Muscle layer of duodenum (tissue), 2 donors: ENCODE measurements at regions not wholly inside any gene's neighbourhood (a gene's known extent, or its start where the extent isn't known, plus 50 kb on each side); places are given as distances from the start of the nearest gene placed in this dataset.

Source experiments
- H3K27ac ChIP-seq: one replicate; pipeline ENCODE4 v1.7.0; 2013; ENCODE audit warnings: mild to moderate bottlenecking, low read length
- H3K27me3 ChIP-seq: one replicate; pipeline ENCODE4 v1.7.0; 2013; ENCODE audit warnings: low read depth, mild to moderate bottlenecking, control low read depth, low read length
- H3K36me3 ChIP-seq, 2 donors: one replicate each; pipeline ENCODE4 v1.7.0; 2013; ENCODE audit warnings: low read length in 2 of 2, control low read depth in 1 of 2, mild to moderate bottlenecking in 1 of 2; ENCODE audit not compliant: insufficient read depth in 2 of 2, control insufficient read depth in 1 of 2
- H3K4me1 ChIP-seq, 2 donors: one replicate each; pipeline ENCODE4 v1.7.0; 2013; ENCODE audit warnings: low read length in 2 of 2, mild to moderate bottlenecking in 2 of 2, control low read depth in 1 of 2, moderate library complexity in 1 of 2; ENCODE audit not compliant: insufficient read depth in 2 of 2, control insufficient read depth in 1 of 2
- H3K4me3 ChIP-seq, 2 donors: one replicate each; pipeline ENCODE4 v1.7.0; 2013; ENCODE audit warnings: low read length in 2 of 2, low read depth in 1 of 2, mild to moderate bottlenecking in 1 of 2
- H3K9me3 ChIP-seq, 2 donors: one replicate each; pipeline ENCODE4 v1.7.0; 2013; ENCODE audit warnings: low read length in 2 of 2, control low read depth in 1 of 2, mild to moderate bottlenecking in 1 of 2; ENCODE audit not compliant: control insufficient read depth in 1 of 2
- donor health status: healthy.

DNA sequence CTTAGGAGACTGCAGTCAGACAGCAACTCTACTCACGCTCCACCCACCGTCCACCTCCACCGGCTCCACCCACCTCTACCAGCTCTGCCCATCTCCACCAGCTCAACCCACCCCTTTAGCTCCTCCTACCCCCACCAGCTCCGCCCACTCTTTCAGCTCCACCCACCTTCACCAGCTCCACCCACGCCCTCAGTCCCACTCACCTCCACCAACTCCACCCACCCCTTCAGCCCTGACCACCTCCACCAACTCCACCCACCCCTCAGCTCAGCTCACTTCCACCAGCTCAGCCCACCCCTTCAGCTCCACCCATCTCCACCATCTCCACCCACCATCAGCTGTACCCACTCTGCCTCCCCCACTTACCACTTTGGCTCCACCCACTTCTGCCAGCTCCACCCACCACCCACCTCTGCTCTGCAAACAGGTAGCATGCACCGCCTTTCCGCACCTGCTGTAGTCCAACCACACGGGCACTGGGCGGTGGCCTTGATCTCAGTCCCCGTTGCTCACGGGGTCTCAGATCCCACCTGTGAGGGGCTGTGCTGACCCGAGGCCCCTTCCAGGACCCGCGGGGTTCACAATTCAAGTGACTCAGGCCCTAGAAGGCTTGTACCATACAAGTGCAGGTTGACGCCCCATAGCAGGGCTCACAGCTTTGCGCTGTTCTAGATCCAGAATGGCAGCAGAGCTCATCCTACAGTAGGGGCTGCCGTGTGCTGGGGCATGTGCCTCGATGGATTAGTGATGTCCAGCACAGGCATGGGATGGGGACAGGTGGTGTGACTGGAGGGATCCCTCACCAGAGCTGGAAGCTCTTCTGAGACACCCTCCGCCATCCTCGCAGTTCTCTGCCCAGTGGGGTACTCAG lies 77.2 kb upstream of the OTOS start:
- Histone ChIP-seq H3K27me3 (no peaks in the 10 kb centered on the region), H3K4me1 (no peaks in the 10 kb centered on the region), H3K9me3 (no peaks in the 10 kb centered on the region), H3K4me3 (no peak overlapping the region), H3K36me3 (no peaks in the 10 kb centered on the region), H3K27ac (no peak overlapping the region)

DNA sequence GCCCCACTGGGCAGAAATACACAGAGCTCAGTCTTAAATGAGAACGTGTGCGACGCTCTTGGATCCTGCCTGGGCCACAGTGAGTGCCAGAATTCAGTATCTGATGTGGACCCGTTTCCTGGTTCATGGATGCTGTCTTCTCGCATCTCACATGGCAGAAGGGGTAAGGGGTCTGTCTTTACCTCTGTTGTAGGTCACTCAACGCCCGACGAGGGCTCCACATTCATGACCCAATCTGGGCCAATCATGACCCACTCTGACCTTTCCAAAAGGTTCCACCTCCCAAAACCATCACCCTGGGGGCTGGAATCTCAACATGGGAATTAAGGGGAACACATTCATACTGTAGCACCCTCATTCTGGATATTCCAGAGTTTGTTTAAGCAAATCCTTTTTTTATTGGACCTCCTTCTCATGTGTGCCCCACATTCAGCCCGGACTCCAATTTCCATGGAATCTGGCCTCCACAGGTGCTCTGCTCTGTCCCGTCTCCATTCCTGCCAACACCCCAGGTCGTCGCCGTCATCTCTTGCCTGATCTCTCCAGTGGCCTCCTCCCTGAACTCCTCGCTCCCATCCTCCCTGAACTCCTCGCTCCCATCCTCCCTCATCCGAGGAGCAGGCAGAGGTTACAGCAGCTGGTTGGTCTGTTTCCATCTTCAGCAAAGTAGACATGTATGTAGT lies 78.9 kb upstream of the OTOS start:
- no peaks in the 10 kb centered on the region for H3K4me1 ChIP-seq

DNA sequence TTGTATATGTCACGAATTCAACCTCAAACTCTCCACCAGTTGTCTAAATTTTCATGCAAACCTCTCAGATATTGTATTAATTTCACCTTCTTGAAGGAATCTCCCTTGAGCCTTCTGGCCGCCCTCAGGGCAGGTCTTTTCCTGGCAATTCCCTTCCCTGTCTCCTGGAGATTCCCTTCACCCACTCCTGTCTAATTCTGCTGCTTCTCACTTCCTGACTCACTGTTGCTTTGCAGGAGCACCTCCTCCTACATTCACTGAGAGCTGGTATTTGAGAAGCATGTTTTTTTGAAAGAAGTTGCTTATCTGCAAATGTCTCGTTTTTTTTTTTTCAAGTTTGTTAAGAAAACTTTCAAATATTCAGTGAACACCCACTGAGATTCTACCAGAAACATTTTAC lies 79.9 kb upstream of the OTOS start:
- no peaks in the 10 kb centered on the region for H3K36me3 ChIP-seq
- no peaks in the 10 kb centered on the region for H3K9me3 ChIP-seq
- no peaks in the 10 kb centered on the region for H3K4me1 ChIP-seq
- no peaks in the 10 kb centered on the region for H3K27me3 ChIP-seq
- H3K27ac ChIP-seq, result no peak overlapping the region
- H3K4me3 ChIP-seq, result no peak overlapping the region

More for the DNA sequence above, 78.9 kb upstream of the OTOS start:
- Histone ChIP-seq H3K27ac (no peak overlapping the region), H3K9me3 (no peaks in the 10 kb centered on the region), H3K27me3 (no peaks in the 10 kb centered on the region), H3K4me3 (no peak overlapping the region), H3K36me3 (no peaks in the 10 kb centered on the region)

DNA sequence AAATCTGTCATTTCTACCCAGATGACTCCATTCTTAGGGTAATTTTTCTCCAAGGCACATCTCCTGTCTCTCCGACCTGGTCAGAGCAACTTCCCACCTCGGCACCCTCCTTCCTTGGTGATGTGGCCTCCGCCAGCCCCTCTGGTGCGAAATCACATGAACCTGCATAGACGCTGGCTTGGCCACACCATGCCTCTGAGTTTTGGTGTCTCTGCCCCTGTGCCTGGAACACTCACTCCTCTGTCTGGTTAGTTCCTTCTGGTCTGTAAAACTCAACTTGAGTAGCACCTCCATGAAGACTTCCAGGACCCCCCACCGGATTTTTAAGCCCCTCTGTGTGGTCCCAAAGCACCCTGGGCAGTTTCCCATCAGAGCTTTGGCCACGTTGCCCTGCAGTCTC lies 83.2 kb upstream of the OTOS start:
- H3K27ac ChIP-seq, result no peak overlapping the region
- no peaks in the 10 kb centered on the region for H3K36me3 ChIP-seq
- H3K27me3 ChIP-seq, result no peaks in the 10 kb centered on the region
- H3K4me1 ChIP-seq, result no peaks in the 10 kb centered on the region
- peaks cover 0 to 2% of the 10 kb centered on the region in 2 donors for H3K9me3 ChIP-seq
- no peak overlapping the region for H3K4me3 ChIP-seq

DNA sequence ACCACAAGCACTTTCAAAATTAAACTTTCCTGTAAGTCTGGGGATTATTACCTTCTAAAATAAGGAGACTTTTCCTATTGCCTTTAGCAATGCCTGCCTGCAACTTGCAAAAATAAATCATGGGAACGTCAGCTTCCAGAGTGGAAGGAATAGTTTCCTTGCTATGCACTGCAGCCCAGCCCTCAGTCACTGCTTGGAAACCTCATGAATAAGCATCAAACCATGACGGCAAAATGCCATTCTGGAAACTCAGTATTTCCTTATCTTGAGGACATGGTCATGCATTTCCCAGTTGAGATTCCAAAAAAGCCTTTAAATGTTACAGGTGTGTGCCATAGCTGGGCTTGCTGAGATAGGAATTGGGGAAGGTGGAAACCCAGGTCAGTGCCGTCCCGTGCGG lies 84.2 kb upstream of the OTOS start:
- Histone ChIP-seq H3K4me1 (no peaks in the 10 kb centered on the region), H3K27ac (no peak overlapping the region), H3K4me3 (no peak overlapping the region), H3K9me3 (peaks cover 0 to 6% of the 10 kb centered on the region in 2 donors), H3K36me3 (no peaks in the 10 kb centered on the region), H3K27me3 (no peaks in the 10 kb centered on the region)

DNA sequence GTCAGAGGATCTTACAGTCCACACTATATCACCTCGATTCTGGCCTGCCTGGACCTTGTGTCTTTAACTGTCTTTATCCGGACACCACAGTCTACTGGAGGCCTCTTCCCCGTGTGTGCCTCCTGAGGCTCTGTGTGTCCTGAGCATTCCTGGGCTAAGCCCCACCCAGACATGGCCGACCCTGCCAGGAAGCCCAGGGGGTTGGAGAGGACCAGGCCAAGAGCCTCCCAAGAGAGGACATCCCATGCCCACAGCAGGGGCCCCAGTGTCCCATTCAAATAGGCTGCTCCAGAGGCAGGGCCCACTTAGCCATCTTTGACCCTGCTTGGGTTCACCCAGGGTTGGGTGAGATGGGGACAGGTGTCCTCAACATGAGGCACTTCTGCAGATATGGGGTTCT lies 84.7 kb upstream of the OTOS start:
- Histone ChIP-seq H3K36me3 (no peaks in the 10 kb centered on the region), H3K27me3 (no peaks in the 10 kb centered on the region), H3K4me3 (no peak overlapping the region), H3K9me3 (peaks cover 0 to 6% of the 10 kb centered on the region in 2 donors), H3K27ac (no peak overlapping the region), H3K4me1 (no peaks in the 10 kb centered on the region)

DNA sequence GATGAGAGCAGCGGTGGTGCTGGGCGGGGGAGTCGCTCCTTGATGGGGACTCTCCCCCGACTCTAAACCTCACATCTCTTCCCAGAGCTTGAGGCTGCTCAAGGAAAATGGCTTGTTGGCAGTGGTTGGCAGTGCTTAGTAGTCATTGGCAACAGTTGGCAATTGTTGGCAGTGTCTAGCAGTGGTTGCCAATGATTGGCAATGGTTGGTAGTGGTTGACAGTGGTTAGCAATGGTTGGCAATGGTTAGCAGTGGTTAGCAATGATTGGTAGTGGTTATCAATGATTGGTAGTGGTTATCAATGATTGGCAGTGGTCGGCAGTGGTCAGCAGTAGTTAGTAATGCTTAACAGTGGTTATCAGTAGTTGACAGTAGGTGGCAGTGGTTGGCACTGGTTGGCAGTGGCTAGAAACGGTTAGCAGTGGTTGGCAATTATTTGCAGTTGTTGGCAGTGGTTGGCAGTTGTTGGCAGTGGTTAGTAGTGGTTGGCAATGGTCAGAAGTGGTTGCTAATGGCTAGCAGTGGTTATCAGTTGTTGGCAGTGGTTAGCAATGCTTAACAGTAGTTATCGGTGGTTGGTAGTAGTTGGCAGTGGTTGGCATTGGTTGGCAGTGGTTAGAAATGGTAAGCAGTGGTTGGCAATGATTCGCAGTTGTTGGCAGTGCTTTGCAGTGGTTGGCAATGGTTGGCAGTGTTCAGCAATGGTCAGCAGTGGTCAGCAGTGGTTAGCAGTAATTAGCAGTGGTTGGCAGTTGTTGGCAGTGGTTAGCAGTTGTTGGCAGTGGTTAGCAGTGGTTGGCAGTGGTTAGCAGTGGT lies 85.4 kb upstream of the OTOS start:
- Histone ChIP-seq H3K9me3 (peaks cover 0 to 6% of the 10 kb centered on the region in 2 donors), H3K27me3 (no peaks in the 10 kb centered on the region), H3K4me3 (no peak overlapping the region), H3K27ac (no peak overlapping the region), H3K4me1 (no peaks in the 10 kb centered on the region), H3K36me3 (no peaks in the 10 kb centered on the region)

DNA sequence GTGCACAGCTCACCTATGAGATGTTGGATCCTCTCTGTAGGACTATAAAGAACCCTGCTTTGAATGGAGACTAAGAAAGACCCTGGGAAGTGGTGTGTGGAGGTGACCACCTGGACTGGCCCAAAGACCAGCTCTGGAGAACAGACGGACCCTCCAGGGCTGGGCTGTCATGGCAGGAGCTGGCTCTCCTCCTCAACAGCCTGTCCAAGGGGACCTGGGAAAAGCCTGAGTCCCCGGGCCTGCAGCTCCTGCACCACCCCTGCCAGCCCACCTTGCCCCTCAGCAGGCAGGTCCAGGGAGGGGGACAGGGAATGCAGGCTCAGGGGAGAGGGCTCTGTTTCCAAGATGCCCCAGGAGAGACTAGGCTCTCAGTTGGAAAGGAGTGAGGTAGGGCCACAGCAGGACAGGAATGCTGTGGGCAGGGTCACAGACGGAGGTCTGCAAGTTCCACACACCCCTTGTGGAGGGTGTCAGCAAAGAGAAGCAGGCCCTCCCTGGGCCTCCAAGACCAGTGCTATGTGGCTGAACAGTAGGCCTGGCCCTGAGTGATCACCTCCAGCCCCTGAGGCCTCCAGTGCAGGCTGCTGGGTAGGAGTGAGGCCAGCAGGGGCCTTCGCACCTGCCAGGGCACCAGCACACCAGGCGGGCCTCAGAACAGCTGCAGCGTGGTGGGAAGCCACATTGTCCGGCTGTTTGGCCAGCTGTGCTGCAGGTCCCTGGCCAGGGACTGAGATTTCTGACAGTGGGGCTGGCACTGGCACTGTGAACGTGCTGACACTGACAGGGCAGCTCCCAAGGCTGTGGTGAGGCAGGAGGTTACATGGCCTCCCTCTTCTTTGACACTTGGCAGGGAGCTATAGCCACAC lies 86.4 kb upstream of the OTOS start:
- no peaks in the 10 kb centered on the region for H3K36me3 ChIP-seq
- no peak overlapping the region for H3K4me3 ChIP-seq
- no peaks in the 10 kb centered on the region for H3K4me1 ChIP-seq
- H3K9me3 ChIP-seq, result peaks cover 0 to 6% of the 10 kb centered on the region in 2 donors
- no peaks in the 10 kb centered on the region for H3K27me3 ChIP-seq
- H3K27ac ChIP-seq, result no peak overlapping the region

DNA sequence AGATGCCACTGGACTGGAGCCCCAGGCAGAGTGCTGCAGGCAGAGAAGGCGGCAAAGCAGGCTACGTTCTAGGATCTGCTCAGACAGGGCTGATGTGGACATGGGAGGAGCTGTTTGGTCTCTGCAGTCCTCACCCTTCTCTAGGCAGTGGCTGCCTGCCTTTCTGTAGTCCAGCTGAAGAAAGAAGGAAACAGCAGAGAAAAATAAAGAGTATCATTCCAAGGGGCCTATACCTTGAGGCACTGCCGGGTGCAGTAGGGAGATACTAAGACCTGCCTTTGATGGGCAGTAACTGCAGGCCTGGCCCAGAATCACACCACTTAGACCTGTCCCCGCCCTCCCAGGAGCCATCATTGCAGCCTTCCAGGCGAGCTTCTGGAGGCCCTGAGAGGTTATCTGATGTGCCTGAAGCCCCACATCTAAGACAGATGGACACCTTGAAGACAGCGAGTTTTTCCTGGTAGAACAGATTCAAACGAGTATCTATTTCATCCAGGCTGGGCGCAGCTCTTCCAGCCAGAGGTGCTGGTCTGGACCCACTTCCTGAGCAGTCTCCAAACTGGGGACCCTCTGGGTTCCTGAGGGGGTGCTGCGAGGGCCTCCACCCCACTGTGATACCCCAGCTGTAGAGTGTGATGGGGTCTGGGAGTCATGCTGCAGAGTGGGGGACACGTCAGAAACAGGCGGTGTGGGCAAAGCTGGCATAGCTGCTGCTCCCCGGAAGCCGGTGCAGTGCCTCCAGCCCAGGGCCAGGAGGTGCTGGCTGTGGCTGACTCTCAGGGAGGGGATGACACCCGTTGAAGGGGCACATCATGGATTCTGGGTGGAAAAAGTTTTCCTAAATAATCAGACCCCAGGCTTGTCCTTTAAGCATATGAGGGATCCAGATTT lies 87.3 kb upstream of the OTOS start:
- no peaks in the 10 kb centered on the region for H3K36me3 ChIP-seq
- H3K4me1 ChIP-seq, result no peaks in the 10 kb centered on the region
- H3K27ac ChIP-seq, result no peak overlapping the region
- H3K27me3 ChIP-seq, result no peaks in the 10 kb centered on the region
- peaks cover 0 to 6% of the 10 kb centered on the region in 2 donors for H3K9me3 ChIP-seq
- no peak overlapping the region for H3K4me3 ChIP-seq

DNA sequence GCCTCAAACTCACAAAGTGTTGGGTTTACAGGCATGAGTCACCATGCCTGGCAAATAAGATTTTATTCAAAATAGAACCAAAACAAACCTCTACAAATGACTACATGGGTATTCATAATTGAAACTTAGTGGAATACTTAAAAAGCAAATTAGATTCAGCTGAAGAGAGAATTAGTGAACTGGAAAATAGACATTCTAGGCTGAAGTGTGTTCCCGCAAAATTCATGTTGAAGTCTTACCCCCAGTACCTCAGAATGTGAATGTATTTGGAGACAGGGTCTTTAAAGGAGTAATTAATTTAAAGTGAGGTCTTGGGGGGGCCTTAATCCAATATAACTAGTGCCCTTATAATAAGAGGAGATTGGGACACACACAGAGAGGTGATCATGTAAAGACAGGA lies 88.5 kb upstream of the OTOS start:
- Histone ChIP-seq H3K9me3 (peaks cover 0 to 6% of the 10 kb centered on the region in 2 donors), H3K4me1 (peaks cover 0 to 4% of the 10 kb centered on the region in 2 donors), H3K4me3 (no peak overlapping the region), H3K27me3 (no peaks in the 10 kb centered on the region), H3K36me3 (no peaks in the 10 kb centered on the region), H3K27ac (no peak overlapping the region)
